ENCODE measurements at regions not wholly inside any gene's neighbourhood (a gene's known extent, or its start where the extent isn't known, plus 50 kb on each side); places are given as distances from the start of the nearest gene placed in this dataset.

GRCh38 chr11:81207421-81208054 is 1526.1 kb downstream of the FAM181B start:
- TF ChIP-seq CTCF (IDR thresholded peaks at IDR 0.05; ENCODE audit: extremely low read depth in 1 of 2, insufficient read depth in 1 of 2, low read depth in 1 of 2, low read length in 2 of 2) (no peak), GATA2 (IDR thresholded peaks at IDR 0.05; ENCODE audit: insufficient read depth, insufficient read length, low read depth, low read length) (no peak), POLR2A (IDR thresholded peaks at IDR 0.05; ENCODE audit: low read depth, low read length) (no peak), JUN (IDR thresholded peaks at IDR 0.05; ENCODE audit: borderline replicate concordance, insufficient read depth, insufficient read length, low read depth) (no peak), POLR2AphosphoS5 (IDR thresholded peaks at IDR 0.05; ENCODE audit: insufficient read depth, low read depth, low read length) (no peak), EZH2 (IDR thresholded peaks at IDR 0.05; ENCODE audit: borderline replicate concordance, low read depth, low read length, severe bottlenecking) (no peak), MAX (IDR thresholded peaks at IDR 0.05; ENCODE audit: insufficient read depth, insufficient read length) (no peak)
